Tibial nerve (tissue), 4 donors: ENCODE measurements at regions not wholly inside any gene's neighbourhood (a gene's known extent, or its start where the extent isn't known, plus 50 kb on each side); places are given as distances from the start of the nearest gene placed in this dataset.

Experiments
- DNase-seq, 2 donors: peaks; one replicate each; pipeline ENCODE4 v3.0.0-alpha.2; 2019; ENCODE audit warnings: low spot score in 2 of 2
- H3K27ac ChIP-seq, 4 donors: fragments of 200-600 bp; sonication (generic) in 3 of 4; one replicate each; pipeline ENCODE4 v1.5.1; 2017 to 2019; ENCODE audit warnings: mild to moderate bottlenecking in 1 of 4
- H3K27me3 ChIP-seq, 2 donors: fragments of 200-600 bp; sonication (generic) in 1 of 2; one replicate each; pipeline versions ENCODE4 v1.5.1 to v1.6.0; 2017 to 2019
- H3K36me3 ChIP-seq, 3 donors: fragments of 200-600 bp; sonication (generic); one replicate each; pipeline ENCODE4 v1.5.1; 2018 to 2019
- H3K4me1 ChIP-seq, 4 donors: fragments of 200-600 bp; sonication (generic) in 3 of 4; one replicate each; pipeline ENCODE4 v1.5.1; 2017 to 2019
- H3K4me3 ChIP-seq, 4 donors: fragments of 200-600 bp; sonication (generic) in 3 of 4; one replicate each; pipeline ENCODE4 v1.5.1; 2017 to 2019; ENCODE audit warnings: mild to moderate bottlenecking in 1 of 4, moderate library complexity in 1 of 4
- H3K9me3 ChIP-seq, 4 donors: fragments of 200-600 bp; sonication (generic) in 3 of 4; one replicate each; pipeline ENCODE4 v1.5.1; 2017 to 2019
- EP300 ChIP-seq, 2 donors: sonication (generic); formaldehyde crosslinking; IDR thresholded peaks; one replicate each; pipeline ENCODE4 v1.6.1; 2017; ENCODE audit warnings: antibody characterized with exemption in 2 of 2, mild to moderate bottlenecking in 1 of 2
- POLR2A ChIP-seq, 2 donors: fragments of 450-650 bp; IDR thresholded peaks; one replicate each; pipeline ENCODE4 v1.6.1; 2017; ENCODE audit warnings: antibody characterized with exemption in 2 of 2, mild to moderate bottlenecking in 2 of 2, moderate library complexity in 2 of 2
- WGBS, 2 donors: methylation state at CpG; one replicate each; pipeline ENCODE4 v1.1.5; 2018; 5-methylcytosine and 5-hydroxymethylcytosine counted together
- TF ChIP-seq, protein P1 (sequence below), 5 experiments: fragments of 200-600 bp in 3 of 5; fragments of 450-650 bp in 2 of 5; sonication (generic) in 3 of 5; IDR thresholded peaks; one replicate each; pipeline ENCODE4 v1.5.1; 2016 to 2019; ENCODE audit warnings: antibody characterized with exemption in 5 of 5, mild to moderate bottlenecking in 3 of 5, moderate library complexity in 2 of 5

DNA sequence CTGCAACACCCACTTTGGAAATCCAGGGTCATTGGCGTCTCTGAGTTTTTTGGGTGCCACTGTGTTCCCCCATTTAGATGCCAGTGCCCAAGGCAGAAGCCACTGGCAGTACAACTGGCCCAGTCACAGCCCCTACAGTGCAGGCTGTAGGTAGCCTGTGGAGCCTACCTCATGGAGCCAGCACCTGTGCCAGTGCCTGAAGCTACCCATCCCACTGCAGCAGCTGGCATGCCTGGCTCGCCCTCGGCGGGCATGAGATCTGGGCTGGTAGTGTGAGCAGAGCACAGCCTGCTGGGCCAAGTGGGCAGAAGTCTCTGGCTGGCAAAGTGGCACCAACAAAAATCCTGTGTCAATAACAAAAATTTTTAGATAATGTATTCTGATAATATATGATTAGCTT, 1111.4 kb upstream of the NXPH2 start:
- Histone ChIP-seq H3K9me3 (no peaks in the 10 kb centered on the region), H3K4me3 (no peak overlapping the region), H3K4me1 (no peaks in the 10 kb centered on the region), H3K27me3 (no peaks in the 10 kb centered on the region), H3K36me3 (no peaks in the 10 kb centered on the region), H3K27ac (no peak overlapping the region)
- 78 to 97% methylated on average over 4 of the region's 4 CpGs for WGBS, 2 donors
- TF ChIP-seq POLR2A (IDR thresholded peaks at IDR 0.05), result no peak
- TF ChIP-seq, protein P1, sequence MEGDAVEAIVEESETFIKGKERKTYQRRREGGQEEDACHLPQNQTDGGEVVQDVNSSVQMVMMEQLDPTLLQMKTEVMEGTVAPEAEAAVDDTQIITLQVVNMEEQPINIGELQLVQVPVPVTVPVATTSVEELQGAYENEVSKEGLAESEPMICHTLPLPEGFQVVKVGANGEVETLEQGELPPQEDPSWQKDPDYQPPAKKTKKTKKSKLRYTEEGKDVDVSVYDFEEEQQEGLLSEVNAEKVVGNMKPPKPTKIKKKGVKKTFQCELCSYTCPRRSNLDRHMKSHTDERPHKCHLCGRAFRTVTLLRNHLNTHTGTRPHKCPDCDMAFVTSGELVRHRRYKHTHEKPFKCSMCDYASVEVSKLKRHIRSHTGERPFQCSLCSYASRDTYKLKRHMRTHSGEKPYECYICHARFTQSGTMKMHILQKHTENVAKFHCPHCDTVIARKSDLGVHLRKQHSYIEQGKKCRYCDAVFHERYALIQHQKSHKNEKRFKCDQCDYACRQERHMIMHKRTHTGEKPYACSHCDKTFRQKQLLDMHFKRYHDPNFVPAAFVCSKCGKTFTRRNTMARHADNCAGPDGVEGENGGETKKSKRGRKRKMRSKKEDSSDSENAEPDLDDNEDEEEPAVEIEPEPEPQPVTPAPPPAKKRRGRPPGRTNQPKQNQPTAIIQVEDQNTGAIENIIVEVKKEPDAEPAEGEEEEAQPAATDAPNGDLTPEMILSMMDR (IDR thresholded peaks at IDR 0.05), result no peak
- TF ChIP-seq EP300 (IDR thresholded peaks at IDR 0.05), result no peak
- no peak for DNase-seq

DNA sequence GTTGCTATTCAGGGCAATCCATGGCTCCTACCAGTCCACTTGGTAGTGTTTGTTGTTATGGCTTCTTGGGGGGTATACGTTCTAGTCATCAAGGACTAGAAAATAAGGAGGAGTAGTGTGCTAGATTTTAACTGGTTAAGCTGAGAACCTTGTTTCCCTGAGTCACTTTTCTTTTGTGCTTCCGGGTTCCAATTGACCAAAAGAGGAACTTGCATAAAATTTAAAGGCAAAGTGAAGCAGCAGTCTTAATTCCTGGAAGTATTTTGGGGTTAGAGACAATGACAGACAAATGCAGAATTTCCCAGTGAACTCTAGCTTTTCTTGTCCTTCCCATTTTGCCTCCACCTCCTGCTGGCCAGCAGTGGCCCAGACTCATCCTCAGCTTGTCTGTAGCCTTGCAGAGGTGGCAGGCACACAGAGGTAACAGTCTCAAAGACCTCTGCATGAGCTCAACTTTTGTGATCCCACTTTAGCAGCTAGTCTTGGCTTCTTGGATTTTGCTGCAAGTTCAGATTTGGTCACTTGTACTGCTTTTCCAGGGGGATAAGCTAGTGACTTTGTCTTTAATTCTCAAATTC, 1105.8 kb upstream of the NXPH2 start:
- WGBS, 2 donors, result 70 to 74% methylated on average over 2 of the region's 2 CpGs
- TF ChIP-seq, protein P1 (IDR thresholded peaks at IDR 0.05), result no peak
- TF ChIP-seq POLR2A (IDR thresholded peaks at IDR 0.05) (no peak), EP300 (IDR thresholded peaks at IDR 0.05) (no peak)

DNA sequence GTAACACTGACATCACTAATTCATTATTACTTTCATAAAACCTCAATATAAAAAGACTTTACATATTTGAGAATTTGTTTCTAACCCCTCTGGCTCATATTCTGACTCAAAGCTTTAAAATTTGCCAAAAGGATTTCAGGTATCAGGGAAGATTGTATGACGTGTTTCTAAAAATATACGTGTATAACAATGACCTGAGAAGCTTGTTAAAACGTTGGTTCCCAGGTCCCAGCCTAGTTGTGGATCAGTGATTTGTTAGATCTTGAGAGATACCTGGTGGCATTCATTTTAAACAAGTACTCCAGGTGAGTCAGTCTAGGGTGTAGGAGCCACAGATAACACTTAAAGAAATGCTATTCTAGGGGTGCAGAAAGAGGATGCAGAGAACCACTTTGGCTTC, 1096.8 kb upstream of the NXPH2 start:
- H3K27ac ChIP-seq, result no peak overlapping the region
- no peaks in the 10 kb centered on the region for H3K9me3 ChIP-seq
- no peaks in the 10 kb centered on the region for H3K36me3 ChIP-seq
- WGBS, 2 donors, result 72 to 78% methylated on average over 3 of the region's 3 CpGs
- TF ChIP-seq EP300 (IDR thresholded peaks at IDR 0.05) (no peak), POLR2A (IDR thresholded peaks at IDR 0.05) (no peak)
- TF ChIP-seq, protein P1 (IDR thresholded peaks at IDR 0.05), result no peak
- no peak for DNase-seq
- H3K4me3 ChIP-seq, result no peak overlapping the region
- H3K27me3 ChIP-seq, result no peaks in the 10 kb centered on the region
- no peaks in the 10 kb centered on the region for H3K4me1 ChIP-seq

More for the DNA sequence above, 1105.8 kb upstream of the NXPH2 start:
- H3K36me3 ChIP-seq, result no peaks in the 10 kb centered on the region
- H3K9me3 ChIP-seq, result no peaks in the 10 kb centered on the region
- no peaks in the 10 kb centered on the region for H3K4me1 ChIP-seq
- no peak for DNase-seq
- no peak overlapping the region for H3K4me3 ChIP-seq
- H3K27me3 ChIP-seq, result no peaks in the 10 kb centered on the region
- no peak overlapping the region for H3K27ac ChIP-seq

DNA sequence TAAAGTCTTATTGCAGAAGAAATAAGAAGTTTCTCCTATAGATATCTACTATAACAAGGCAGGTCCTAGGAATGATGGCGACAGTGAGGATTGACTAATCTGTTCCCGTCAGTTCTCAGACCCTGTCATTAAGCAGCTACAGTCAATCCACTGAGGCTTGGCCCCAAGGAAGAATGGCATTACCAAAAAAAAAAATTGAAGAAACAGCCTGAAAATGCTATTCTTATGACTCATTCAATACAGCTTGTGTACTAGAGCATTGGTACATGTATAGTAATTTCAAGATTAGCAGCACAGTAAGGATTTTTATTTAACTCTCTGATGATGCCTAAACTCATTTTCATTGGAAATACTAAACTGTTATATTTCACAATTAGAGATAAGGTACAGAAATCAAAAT, 1096.1 kb upstream of the NXPH2 start:
- no peaks in the 10 kb centered on the region for H3K27me3 ChIP-seq
- no peak for TF ChIP-seq POLR2A (IDR thresholded peaks at IDR 0.05)
- TF ChIP-seq, protein P1 (IDR thresholded peaks at IDR 0.05), result no peak
- TF ChIP-seq EP300 (IDR thresholded peaks at IDR 0.05), result no peak
- DNase-seq, result no peak
- H3K27ac ChIP-seq, result no peak overlapping the region
- H3K9me3 ChIP-seq, result no peaks in the 10 kb centered on the region
- WGBS, 2 donors, result 85% methylated on average over 2 of the region's 2 CpGs
- no peak overlapping the region for H3K4me3 ChIP-seq
- H3K4me1 ChIP-seq, result no peaks in the 10 kb centered on the region
- no peaks in the 10 kb centered on the region for H3K36me3 ChIP-seq

GRCh38 chr2:139872503-139872902, 1092.3 kb upstream of the NXPH2 start:
- TF ChIP-seq POLR2A (IDR thresholded peaks at IDR 0.05) (no peak), EP300 (IDR thresholded peaks at IDR 0.05) (no peak)
- TF ChIP-seq, protein P1 (IDR thresholded peaks at IDR 0.05), result no peak
- no peaks in the 10 kb centered on the region for H3K27me3 ChIP-seq
- H3K4me1 ChIP-seq, result no peaks in the 10 kb centered on the region
- 92% methylated on average over 4 of the region's 4 CpGs for WGBS, 2 donors
- H3K4me3 ChIP-seq, result no peak overlapping the region
- no peaks in the 10 kb centered on the region for H3K9me3 ChIP-seq
- H3K36me3 ChIP-seq, result no peaks in the 10 kb centered on the region
- no peak overlapping the region for H3K27ac ChIP-seq
- no peak for DNase-seq
